LNCaP clone FGC (cell line): ENCODE measurements at regions not wholly inside any gene's neighbourhood (a gene's known extent, or its start where the extent isn't known, plus 50 kb on each side); places are given as distances from the start of the nearest gene placed in this dataset.

Experiments used
- DNase-seq: peaks from one replicate; pipeline ENCODE4 v3.0.0-alpha.2; 2011; ENCODE audit warnings: low read depth
- H3K4me3 ChIP-seq: 2 replicates; pipeline ENCODE4 v1.5.1; 2011; ENCODE audit warnings: mild to moderate bottlenecking, low read depth, low read length, control low read depth
- CTCF ChIP-seq: IDR thresholded peaks from 2 replicates; pipeline ENCODE4 v1.5.1; 2012; ENCODE audit warnings: mild to moderate bottlenecking; ENCODE audit not compliant: control insufficient read depth, insufficient read depth; ENCODE audit errors: extremely low read depth

GRCh38 chr5:75931175-75931574, 152.0 kb upstream of the SV2C start:
- TF ChIP-seq CTCF = no peak
- H3K4me3 ChIP-seq = no peak overlapping the region
- no peak for DNase-seq

GRCh38 chr5:75928992-75929391, 154.2 kb upstream of the SV2C start:
- no peak for DNase-seq
- no peak overlapping the region for H3K4me3 ChIP-seq
- no peak for TF ChIP-seq CTCF

- DNase-seq = no peak
- TF ChIP-seq CTCF = no peak
- H3K4me3 ChIP-seq = no peak overlapping the region
Observed at GRCh38 chr5:75922480-75922879, 160.7 kb upstream of the SV2C start.

- TF ChIP-seq CTCF = no peak
- H3K4me3 ChIP-seq = no peak overlapping the region
Observed at GRCh38 chr5:75921011-75921410, 162.2 kb upstream of the SV2C start.

GRCh38 chr5:75916144-75916543, 167.0 kb upstream of the SV2C start:
- no peak overlapping the region for H3K4me3 ChIP-seq
- TF ChIP-seq CTCF = no peak
- DNase-seq = no peak

More at GRCh38 chr5:75921011-75921410, 162.2 kb upstream of the SV2C start:
- no peak for DNase-seq

- H3K4me3 ChIP-seq = no peak overlapping the region
- no peak for DNase-seq
- TF ChIP-seq CTCF = no peak
Observed at GRCh38 chr5:75909223-75909622, 174.0 kb upstream of the SV2C start.

GRCh38 chr5:75907651-75908050, 175.5 kb upstream of the SV2C start:
- no peak for DNase-seq
- no peak overlapping the region for H3K4me3 ChIP-seq
- no peak for TF ChIP-seq CTCF
